ENCODE measurements at regions not wholly inside any gene's neighbourhood (a gene's known extent, or its start where the extent isn't known, plus 50 kb on each side); places are given as distances from the start of the nearest gene placed in this dataset.
"Not testable (repeated sequence)": the region's sequence is repeated elsewhere in the genome, so short reads cannot be mapped to it uniquely, and the experiment has no call there.

- TF ChIP-seq CTCF (conservative IDR thresholded peaks at IDR 0.05 in 1 of 2, IDR thresholded peaks at IDR 0.05 in 1 of 2; ENCODE audit: extremely low read depth in 1 of 2, insufficient read depth in 1 of 2, low read depth in 1 of 2, low read length in 2 of 2); EZH2 (IDR thresholded peaks at IDR 0.05; ENCODE audit: borderline replicate concordance, low read length): not testable (repeated sequence)
Observed at GRCh38 chr15:84170029-84170428, 65.5 kb upstream of the GOLGA6L4 start.

Measured in mammary epithelial cell (primary cell).